Middle frontal gyrus (tissue), 1 donor: ENCODE measurements at regions not wholly inside any gene's neighbourhood (a gene's known extent, or its start where the extent isn't known, plus 50 kb on each side); places are given as distances from the start of the nearest gene placed in this dataset.

Source experiments
- DNase-seq: peaks from one replicate; pipeline ENCODE4 v3.0.0-alpha.2; 2015; ENCODE audit warnings: low spot score; ENCODE audit errors: extremely low spot score

DNA sequence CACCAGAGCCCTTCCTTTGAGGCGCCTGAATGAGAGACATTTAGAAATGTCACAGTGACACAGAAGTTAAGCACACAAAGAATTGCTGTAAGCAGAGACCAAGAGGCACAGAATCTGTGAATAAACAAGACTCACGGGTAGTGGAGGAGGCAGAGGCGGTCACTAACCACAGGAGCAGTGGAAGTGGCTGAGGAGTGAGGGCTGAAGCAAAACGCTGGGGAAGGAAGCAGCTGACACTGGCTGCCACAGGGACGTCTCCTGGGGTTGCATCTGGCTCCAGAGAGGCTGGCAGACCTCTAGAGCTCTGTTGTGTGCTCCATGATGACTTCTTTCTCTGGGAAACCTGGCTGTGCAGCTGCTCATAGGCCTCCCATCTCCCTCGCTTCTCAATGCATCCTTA is 65.0 kb upstream of the SLC2A12 start:
- peak; percentile 3 for DNase-seq

DNA sequence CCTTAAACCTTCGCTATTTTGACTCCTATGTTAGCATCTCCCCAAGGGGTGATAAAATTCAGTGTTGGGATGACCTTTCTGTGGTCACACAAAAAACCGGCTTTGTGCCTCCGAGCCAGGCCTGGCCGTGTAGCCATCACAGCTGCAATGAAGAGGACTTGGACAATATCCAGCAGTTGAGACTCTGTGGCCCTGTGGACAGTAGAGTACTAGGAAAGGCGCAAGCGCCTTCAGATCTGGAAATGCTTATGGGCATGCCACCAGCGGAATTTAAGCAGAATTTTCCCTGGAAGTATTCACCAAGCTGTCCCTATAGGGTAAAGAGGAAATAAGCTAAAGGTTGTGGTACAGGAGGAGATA is 63.3 kb upstream of the SLC2A12 start:
- peak; percentile 45 for DNase-seq

DNA sequence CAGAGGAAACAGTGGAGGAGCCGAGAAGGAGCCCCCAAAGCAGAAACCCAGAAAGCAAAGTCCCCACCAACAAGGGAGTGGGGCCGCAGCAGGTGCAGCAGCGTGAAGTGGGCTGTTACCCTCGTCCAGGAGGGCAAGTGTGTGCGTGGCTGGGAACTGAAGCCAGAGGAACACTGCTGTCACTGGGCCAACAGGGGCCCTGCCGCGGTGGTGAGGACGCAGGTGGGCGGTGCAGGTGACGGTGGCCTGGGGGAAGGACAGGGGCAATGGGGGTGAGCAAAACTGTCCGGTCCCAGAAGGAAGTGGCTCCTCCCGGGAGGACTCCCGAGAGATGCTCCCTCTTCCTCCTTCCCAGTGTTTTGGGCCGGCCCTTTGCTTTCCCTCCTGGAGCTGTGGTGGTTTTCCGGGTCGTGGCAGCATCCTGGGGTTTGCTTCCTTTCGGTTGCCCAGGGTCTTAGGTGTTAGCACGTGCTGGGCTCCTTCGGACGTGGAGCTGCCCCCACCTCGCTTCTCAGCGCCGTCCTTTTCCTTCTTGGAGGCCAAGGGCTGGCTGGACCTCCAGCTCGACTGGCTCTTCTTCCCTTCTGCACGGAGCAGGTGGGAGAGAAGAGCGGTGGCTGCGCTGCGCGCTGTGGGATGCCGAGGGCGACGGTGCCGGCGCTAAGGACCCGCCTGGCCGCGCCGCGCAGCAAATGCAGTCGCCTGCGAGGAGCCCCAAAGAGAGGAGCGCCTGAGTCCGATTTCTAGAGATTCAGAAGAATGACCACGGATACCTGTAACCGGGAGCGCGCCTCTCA is 62.7 kb upstream of the SLC2A12 start:
- no peak for DNase-seq

DNA sequence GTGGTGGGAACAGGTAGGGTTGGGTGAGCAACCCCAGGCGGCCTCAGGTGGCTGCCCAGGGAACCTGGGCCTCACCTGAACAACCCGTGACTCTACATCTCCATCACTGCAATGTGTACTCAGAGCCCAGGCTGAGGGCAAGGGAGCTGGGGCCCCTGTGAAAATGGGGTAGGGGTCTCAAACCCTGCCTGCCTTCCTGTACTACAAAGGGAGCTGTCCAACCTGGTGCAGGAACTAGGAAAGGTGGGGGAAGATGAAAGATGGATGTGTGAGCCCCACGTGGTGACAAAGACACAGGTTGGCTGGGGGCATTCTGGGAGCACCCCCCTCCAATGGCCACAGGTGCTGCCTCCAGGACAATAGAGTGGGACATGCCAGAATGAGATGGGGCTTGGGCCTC is 62.1 kb upstream of the SLC2A12 start:
- no peak for DNase-seq

DNA sequence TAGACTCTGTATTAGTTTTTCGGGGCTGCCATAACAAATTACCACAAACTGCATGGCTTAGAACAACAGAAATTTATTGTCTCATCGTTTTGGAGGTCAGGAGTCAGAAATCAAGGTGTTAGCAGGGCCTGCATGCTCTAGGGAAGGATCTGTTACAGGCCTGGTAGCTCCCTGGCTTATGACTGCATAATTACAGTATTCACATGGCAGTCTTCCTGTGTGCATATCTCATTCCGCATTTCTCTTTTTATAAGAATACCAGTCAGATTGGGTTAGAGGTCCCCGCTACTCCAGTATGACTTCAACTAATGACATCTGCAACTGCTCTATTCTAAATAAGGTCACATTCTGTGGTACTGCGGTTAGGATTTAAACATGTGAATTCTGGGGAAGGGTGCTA is 59.3 kb upstream of the SLC2A12 start:
- DNase-seq: no peak

DNA sequence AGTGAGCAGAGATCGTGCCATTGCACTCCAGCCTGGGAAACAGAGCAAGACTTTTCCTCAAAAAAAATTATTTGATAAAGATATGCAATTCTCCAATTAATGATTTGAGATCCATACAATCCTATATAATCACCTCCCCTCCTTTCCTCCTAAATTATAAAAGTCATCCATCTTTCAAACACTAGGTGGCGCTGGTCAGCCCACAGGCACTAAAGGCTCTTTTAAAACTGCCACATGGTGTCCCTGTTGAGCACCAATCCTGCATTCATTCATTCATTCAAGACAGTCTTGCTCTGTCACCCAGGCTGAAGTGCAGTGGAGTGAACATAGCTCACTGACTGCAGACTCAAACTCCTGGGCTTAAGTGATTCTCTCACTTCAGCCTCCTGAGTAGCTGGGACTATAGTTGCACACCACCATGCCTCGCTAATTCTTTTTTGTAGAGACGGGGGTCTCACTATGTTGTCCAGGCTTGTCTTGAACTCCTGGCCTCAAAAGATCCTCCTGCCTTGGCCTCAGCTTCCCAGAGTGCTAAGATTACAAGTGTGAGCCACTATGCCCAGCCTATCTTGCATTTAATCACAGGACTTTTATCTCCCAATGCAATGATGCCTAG is 58.7 kb upstream of the SLC2A12 start:
- no peak for DNase-seq

DNA sequence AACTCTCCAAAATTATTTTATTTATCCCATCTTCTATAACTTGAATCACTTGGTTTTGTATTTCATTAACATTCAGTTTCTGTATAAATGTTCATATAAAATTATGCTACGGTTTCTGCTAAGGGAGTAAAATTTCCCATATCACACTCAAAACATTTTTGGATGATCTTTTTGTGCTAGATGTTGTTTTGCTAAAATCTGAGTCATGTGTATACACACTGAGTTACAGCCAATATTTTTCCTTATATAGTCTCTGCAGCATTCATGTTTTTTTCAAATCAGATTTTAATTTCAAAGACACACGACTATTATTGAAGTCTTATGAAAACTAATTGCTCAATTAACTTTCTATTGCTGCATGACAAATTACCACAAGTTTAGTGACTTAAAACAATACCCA is 54.3 kb upstream of the SLC2A12 start:
- DNase-seq: no peak

DNA sequence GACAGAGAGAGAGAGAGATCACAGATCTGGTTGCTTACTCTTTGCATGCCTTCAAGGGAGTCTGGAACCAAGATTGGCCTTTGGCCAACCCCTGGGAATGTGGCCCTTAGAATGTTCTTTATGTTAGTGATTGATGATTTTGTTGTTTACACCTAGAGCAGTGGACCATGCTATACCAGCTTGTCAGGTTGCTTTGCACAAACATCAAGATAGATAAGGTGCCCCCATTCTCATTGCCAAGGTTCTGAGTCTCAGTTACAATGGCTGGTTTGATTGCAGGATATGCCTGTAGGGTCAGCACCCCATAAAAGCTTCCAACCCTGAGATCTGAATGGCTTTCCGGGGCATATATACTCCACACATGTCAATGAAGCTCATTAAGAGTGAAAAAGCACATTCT is 53.5 kb upstream of the SLC2A12 start:
- DNase-seq: no peak

DNA sequence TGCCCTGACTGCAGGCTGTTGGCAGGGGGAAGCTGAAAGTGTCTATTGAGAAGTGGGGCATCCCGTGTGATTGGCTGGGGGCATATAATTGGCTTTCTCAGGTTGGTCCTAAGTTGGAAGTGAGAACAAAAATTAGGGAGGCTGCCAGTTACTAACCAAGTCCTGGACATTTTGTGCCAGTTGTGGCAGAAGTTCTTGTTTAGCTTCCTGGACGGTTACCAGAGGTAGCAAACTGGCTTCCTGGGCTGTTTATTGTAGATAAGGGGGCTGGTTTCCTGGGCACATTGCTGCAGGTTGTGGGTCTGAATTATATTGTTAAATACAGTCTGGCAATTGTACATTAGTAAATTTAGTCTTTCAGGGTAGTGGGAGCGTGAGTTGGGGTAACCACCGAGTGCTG is 50.6 kb upstream of the SLC2A12 start:
- DNase-seq: no peak
